Heart left ventricle (tissue), 16 donors: ENCODE measurements at regions not wholly inside any gene's neighbourhood (a gene's known extent, or its start where the extent isn't known, plus 50 kb on each side); places are given as distances from the start of the nearest gene placed in this dataset.
"Not testable (repeated sequence)": the region's sequence is repeated elsewhere in the genome, so short reads cannot be mapped to it uniquely, and the experiment has no call there.

Experiments used
- ATAC-seq, 4 donors: fragments of 200-7000 bp; cut with Tn5 transposase; one replicate each; pipeline ENCODE4 v1.9.1; 2020 to 2022; ENCODE audit warnings: moderate library complexity in 4 of 4, mild to moderate bottlenecking in 3 of 4, moderate number of reproducible peaks in 1 of 4
- DNase-seq, 5 donors: peaks; one replicate each; pipeline ENCODE4 v3.0.0-alpha.2; 2020
- H3K27ac ChIP-seq, 12 donors: fragments of 200-600 bp; sonication (generic) in 4 of 12; one replicate each; pipeline versions ENCODE4 v1.5.0 to v1.8.0; 2016 to 2022; ENCODE audit warnings: mild to moderate bottlenecking in 2 of 12
- H3K27me3 ChIP-seq, 9 donors: fragments of 200-600 bp; sonication (generic) in 2 of 9; one replicate each; pipeline versions ENCODE4 v1.5.1 to v1.8.0; 2016 to 2022; ENCODE audit warnings: mild to moderate bottlenecking in 3 of 9
- H3K36me3 ChIP-seq, 9 donors: fragments of 200-600 bp; sonication (generic) in 2 of 9; one replicate each; pipeline versions ENCODE4 v1.5.0 to v1.8.0; 2018 to 2022; ENCODE audit warnings: mild to moderate bottlenecking in 2 of 9
- H3K4me1 ChIP-seq, 12 donors: fragments of 200-600 bp; sonication (generic) in 4 of 12; one replicate each; pipeline versions ENCODE4 v1.5.0 to v1.8.0; 2016 to 2022; ENCODE audit warnings: mild to moderate bottlenecking in 3 of 12
- H3K4me3 ChIP-seq, 12 donors: fragments of 200-600 bp; sonication (generic) in 4 of 12; one replicate each; pipeline versions ENCODE4 v1.5.0 to v1.8.0; 2017 to 2022; ENCODE audit warnings: mild to moderate bottlenecking in 9 of 12, moderate library complexity in 4 of 12
- H3K9me3 ChIP-seq, 12 donors: fragments of 200-600 bp; sonication (generic) in 4 of 12; one replicate each; pipeline versions ENCODE4 v1.5.0 to v1.8.0; 2016 to 2022; ENCODE audit warnings: mild to moderate bottlenecking in 1 of 12
- CTCF ChIP-seq, 12 donors: fragments of 200-600 bp; sonication (generic) in 4 of 12; IDR thresholded peaks; one replicate each; pipeline versions ENCODE4 v1.5.0 to v1.8.0; 2018 to 2022; ENCODE audit warnings: antibody characterized with exemption in 12 of 12, mild to moderate bottlenecking in 5 of 12
- POLR2A ChIP-seq, 2 donors: fragments of 450-650 bp; IDR thresholded peaks; one replicate each; pipeline ENCODE4 v1.6.1; 2017; ENCODE audit warnings: antibody characterized with exemption in 2 of 2, mild to moderate bottlenecking in 2 of 2, moderate library complexity in 2 of 2
- WGBS, 4 donors: extraction: QIAGEN DNeasy Blood & Tissue Kit in 2 of 4; methylation state at CpG; one replicate each; pipeline versions ENCODE4 v1.1.5 to v1.1.7; 2013 to 2018; 5-methylcytosine and 5-hydroxymethylcytosine counted together
- intact Hi-C, 10 donors: fragments of 100-400 bp; cut with DNase I; formaldehyde crosslinking; loops; one replicate each; pipeline versions ENCODE4 v1.11.1 to v1.14.2; 2022
- donor health status: ischemic (EF 13 %, LVEDD 7.1; RV severe dilation, severe dysfunction).
- donor health status: healthy with polysubstance abuse.
- donor health status: DM: no; HTN: yes; CAD: no.
- donor health status: DM: no; HTN: no; CAD: no.
- donor health status: ischemic (EF 25% LVEDD 6.9; RV normal size, moderate dysfunction).
- donor health status: ischemic (EF 25% LVEDD 5.7; RV mildly dilated, moderate dysfunction).
- donor health status: healthy.
- donor health status: DM: yes; HTN: yes; CAD: no.
- donor health status: ischemic (EF 35%, LVEDD 5.7; RV mildly dilated, moderate dysfunction).
- donor health status: nonischemic (EF 11% LVEDD 7.7; RV severe dilation, severe dysfunction).
- donor health status: DM: yes; HTN: yes; CAD: no.
- donor health status: PGD.
- donor health status: ischemic (EF 29% LVEDD 5.4; RV normal size, mild dysfunction).
- donor health status: nonischemic (EF 23%, LVEDD 6.1; RV moderate dilation, normal function).

DNA sequence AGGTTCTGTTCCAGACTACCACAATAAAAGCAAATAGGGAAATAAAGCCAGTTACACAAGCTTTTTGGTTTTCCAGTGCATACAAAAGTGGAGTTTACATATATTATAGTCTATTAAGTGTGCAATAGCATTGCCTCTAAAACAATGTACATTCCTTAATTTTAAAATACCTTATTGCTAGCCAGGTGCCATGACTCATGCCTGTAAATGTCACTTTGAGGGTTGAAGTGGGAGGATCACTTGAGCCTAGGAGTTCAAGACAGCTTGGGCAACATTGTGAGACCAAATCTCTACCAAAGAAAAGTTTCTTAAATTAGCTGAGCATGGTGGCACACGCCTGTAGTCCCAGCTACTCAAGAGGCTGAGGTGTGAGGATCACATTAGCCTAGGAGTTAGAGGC lies 52.9 kb upstream of the IMP4 start:
- ATAC-seq (no peak), DNase-seq (no peak)
- Histone ChIP-seq H3K36me3 (no peaks in the 10 kb centered on the region), H3K27me3 (peaks cover 0 to 4% (median 0%) of the 10 kb centered on the region in 9 donors), H3K9me3 (no peaks in the 10 kb centered on the region), H3K4me3 (no peak overlapping the region), H3K4me1 (no peaks in the 10 kb centered on the region), H3K27ac (no peak overlapping the region)
- 62 to 72% (median 65%) methylated on average over 1 of the region's 1 CpG for WGBS, 4 donors
- intact Hi-C loops = loop anchor here in 1 of 10 donors (10.0 kb wide), 1 partner anchor 1075 kb away; the partner anchor contains the start of gene RAB6D
- no peak for TF ChIP-seq POLR2A (IDR thresholded peaks at IDR 0.05)
- TF ChIP-seq CTCF (IDR thresholded peaks at IDR 0.05) = no peak

- H3K27ac ChIP-seq = no peak overlapping the region
- 70 to 86% (median 80%) methylated on average over 27 to 56 of the region's 56 CpGs for WGBS, 4 donors
- H3K4me3 ChIP-seq = no peak overlapping the region
- no peak for TF ChIP-seq CTCF (IDR thresholded peaks at IDR 0.05)
- TF ChIP-seq POLR2A (IDR thresholded peaks at IDR 0.05) = no peak
- no peak for ATAC-seq
- intact Hi-C loops = loop anchor here in 1 of 10 donors (10.0 kb wide), 1 partner anchor 1076 kb away; the partner anchor contains the start of gene RAB6D
- H3K36me3 ChIP-seq = no peaks in the 10 kb centered on the region
- H3K4me1 ChIP-seq = no peaks in the 10 kb centered on the region
- no peaks in the 10 kb centered on the region for H3K27me3 ChIP-seq
- no peak for DNase-seq
- H3K9me3 ChIP-seq = no peaks in the 10 kb centered on the region
Measured at GRCh38 chr2:130288467-130289403, 54.0 kb upstream of the IMP4 start.

DNA sequence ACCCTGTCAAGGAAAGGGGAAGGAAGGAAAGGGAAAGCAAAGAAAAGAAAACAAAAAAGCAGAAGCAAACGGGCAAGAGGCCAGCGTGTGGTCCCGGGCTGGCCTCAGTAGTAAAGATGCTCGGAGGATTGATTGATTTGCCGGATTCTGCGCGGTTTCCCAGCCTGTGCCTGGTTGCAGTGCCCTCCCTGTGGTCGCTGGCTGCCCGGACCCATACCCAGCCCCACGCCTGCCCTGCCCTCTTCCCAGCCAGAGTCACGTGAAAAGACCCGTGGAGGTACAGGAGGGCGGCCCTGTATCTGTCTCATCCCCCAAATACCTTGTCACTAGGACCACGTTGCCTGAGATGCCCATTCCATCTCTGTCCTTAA lies 55.1 kb upstream of the IMP4 start:
- no peak for TF ChIP-seq CTCF (IDR thresholded peaks at IDR 0.05)
- no peak for TF ChIP-seq POLR2A (IDR thresholded peaks at IDR 0.05)
- Histone ChIP-seq H3K9me3 (no peaks in the 10 kb centered on the region), H3K36me3 (no peaks in the 10 kb centered on the region), H3K4me1 (no peaks in the 10 kb centered on the region), H3K27ac (no peak overlapping the region), H3K27me3 (no peaks in the 10 kb centered on the region), H3K4me3 (no peak overlapping the region)
- DNase-seq (no peak), ATAC-seq (no peak)
- WGBS, 4 donors = 78 to 83% (median 82%) methylated on average over 14 of the region's 14 CpGs
- intact Hi-C loops = loop anchor here in 1 of 10 donors (10.0 kb wide), 1 partner anchor 1077 kb away; the partner anchor contains the start of gene RAB6D

DNA sequence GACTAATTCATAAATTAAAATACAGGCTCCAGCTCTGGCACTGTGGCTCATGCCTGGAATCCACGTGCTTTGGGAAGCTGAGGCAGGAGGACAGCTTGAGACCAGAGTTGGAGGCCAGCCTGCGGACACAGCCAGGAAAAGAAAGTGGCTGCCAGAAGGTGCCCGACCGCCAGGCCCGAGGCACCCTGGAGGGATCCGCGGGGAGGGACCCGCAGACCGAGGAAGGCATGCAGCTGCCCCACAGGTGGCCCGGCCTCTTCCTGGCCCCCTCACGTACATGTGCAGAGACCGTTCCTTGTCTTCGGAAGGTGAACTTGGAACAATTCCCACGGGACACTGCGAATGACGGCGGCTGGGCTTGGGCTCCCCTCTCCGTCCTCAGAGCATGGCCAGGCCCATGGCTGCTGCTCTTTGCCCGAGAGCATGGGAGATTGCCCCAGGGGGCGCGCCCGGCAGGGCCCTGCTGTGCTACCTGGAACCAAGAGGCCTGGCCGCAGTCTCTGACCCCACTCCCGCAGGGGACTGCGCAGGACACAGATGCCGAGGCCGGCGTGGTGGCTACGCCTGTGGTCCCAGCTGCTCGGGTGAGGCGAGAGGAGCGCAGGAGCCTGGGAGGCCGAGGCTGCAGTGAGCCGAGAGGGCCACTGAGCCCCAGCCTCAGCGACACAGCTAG lies 55.6 kb upstream of the IMP4 start:
- Histone ChIP-seq H3K4me3 (no peak overlapping the region), H3K27me3 (no peaks in the 10 kb centered on the region), H3K9me3 (no peaks in the 10 kb centered on the region), H3K27ac (no peak overlapping the region), H3K4me1 (no peaks in the 10 kb centered on the region), H3K36me3 (no peaks in the 10 kb centered on the region)
- no peak for ATAC-seq
- 89 to 92% (median 90%) methylated on average over 14 to 35 of the region's 35 CpGs for WGBS, 4 donors
- intact Hi-C loops = loop anchor here in 1 of 10 donors (10.0 kb wide), 1 partner anchor 1078 kb away; the partner anchor contains the start of gene RAB6D
- no peak for DNase-seq
- no peak for TF ChIP-seq POLR2A (IDR thresholded peaks at IDR 0.05)
- TF ChIP-seq CTCF (IDR thresholded peaks at IDR 0.05) = no peak

DNA sequence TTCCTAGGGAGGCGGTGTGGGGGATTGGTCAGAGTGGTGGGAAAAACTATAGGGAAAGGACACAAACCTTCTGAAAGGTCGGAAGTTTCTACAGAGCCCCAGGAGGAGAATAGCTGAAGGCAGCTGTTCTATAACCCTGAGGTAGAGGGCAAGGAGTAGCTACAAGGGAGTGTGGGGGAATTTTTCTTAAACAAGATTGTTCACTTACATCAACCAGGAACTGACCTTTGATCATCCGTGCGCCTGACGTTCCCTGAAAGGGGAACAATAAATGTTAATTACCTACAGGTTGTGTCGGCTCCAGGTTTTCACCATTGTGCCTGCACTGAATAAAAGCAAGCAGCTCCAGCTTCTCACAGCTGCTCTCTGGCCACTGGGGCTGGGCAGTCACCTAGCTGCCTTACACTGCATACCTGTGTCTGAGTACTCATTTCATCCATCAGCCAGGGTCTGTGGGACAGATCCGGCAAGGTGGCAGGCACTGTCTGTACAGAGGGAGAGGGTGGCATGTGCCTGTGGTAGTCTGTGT lies 59.3 kb upstream of the IMP4 start:
- not testable (repeated sequence) for H3K27me3 ChIP-seq, DNase-seq, ATAC-seq, H3K4me1 ChIP-seq, H3K27ac ChIP-seq, H3K4me3 ChIP-seq, H3K36me3 ChIP-seq, H3K9me3 ChIP-seq
- WGBS, 4 donors = 83 to 92% (median 89%) methylated on average over 1 to 6 of the region's 7 CpGs
- intact Hi-C loops = loop anchor here in 1 of 10 donors (10.0 kb wide), 1 partner anchor 1081 kb away; the partner anchor contains the start of gene RAB6D

DNA sequence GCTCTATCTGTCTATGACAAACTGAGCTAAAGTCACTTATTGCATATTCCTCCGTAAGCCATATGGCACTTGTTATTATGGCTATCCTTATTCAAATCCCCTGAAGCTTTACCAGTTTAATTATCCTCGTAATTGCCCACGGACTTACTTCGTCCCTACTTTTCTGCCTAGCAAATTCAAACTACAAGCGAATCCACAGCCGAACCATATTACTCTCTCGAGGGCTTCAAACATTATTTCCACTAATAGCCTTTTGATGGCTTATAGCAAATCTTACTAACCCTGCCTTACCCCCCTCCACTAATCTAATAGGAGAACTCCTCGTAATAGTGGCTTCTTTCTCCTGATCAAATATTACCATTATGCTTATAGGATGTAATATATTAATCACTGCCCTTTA lies 63.1 kb upstream of the IMP4 start:
- DNase-seq, H3K4me3 ChIP-seq, ATAC-seq, H3K9me3 ChIP-seq, H3K36me3 ChIP-seq, intact Hi-C loops, H3K27me3 ChIP-seq, H3K4me1 ChIP-seq, H3K27ac ChIP-seq: not testable (repeated sequence)
- WGBS, 4 donors = 79 to 89% (median 84%) methylated on average over 8 of the region's 8 CpGs
